Liver (tissue), 8 donors: ENCODE measurements at regions not wholly inside any gene's neighbourhood (a gene's known extent, or its start where the extent isn't known, plus 50 kb on each side); places are given as distances from the start of the nearest gene placed in this dataset.

Experiments
- DNase-seq: peaks from one replicate; pipeline ENCODE4 v3.0.0-alpha.2; 2017; ENCODE audit warnings: low spot score
- H3K27ac ChIP-seq, 2 donors: one replicate each; pipeline ENCODE4 v1.7.0; 2013; ENCODE audit warnings: inconsistent platforms in 2 of 2, low read length in 2 of 2, control low read depth in 1 of 2, low read depth in 1 of 2, mild to moderate bottlenecking in 1 of 2
- H3K27me3 ChIP-seq, 4 donors: one replicate each; pipeline versions ENCODE4 v1.6.1 to v1.7.0; 2013; ENCODE audit warnings: low read length in 3 of 4, inconsistent platforms in 1 of 4, mild to moderate bottlenecking in 1 of 4, moderate library complexity in 1 of 4; ENCODE audit not compliant: control insufficient read depth in 4 of 4, insufficient read depth in 4 of 4
- H3K36me3 ChIP-seq, 4 donors: one replicate each; pipeline versions ENCODE4 v1.6.1 to v1.7.0; 2013; ENCODE audit warnings: low read length in 3 of 4, mild to moderate bottlenecking in 3 of 4, low read depth in 1 of 4, moderate library complexity in 1 of 4; ENCODE audit not compliant: control insufficient read depth in 4 of 4, insufficient read depth in 3 of 4
- H3K4me1 ChIP-seq, 4 donors: one replicate each; pipeline versions ENCODE4 v1.6.1 to v1.7.0; 2013; ENCODE audit warnings: low read length in 3 of 4, mild to moderate bottlenecking in 3 of 4, moderate library complexity in 1 of 4; ENCODE audit not compliant: control insufficient read depth in 4 of 4, insufficient read depth in 4 of 4
- H3K4me3 ChIP-seq, 3 donors: one replicate each; pipeline versions ENCODE4 v1.6.1 to v1.7.0; 2013; ENCODE audit warnings: low read length in 3 of 3, control low read depth in 1 of 3, low read depth in 1 of 3, mild to moderate bottlenecking in 1 of 3
- H3K9ac ChIP-seq, 2 donors: one replicate each; pipeline ENCODE4 v1.7.0; 2013; ENCODE audit warnings: low read length in 2 of 2, mild to moderate bottlenecking in 2 of 2, moderate library complexity in 2 of 2, control low read depth in 1 of 2, low read depth in 1 of 2
- H3K9me3 ChIP-seq, 4 donors: one replicate each; pipeline versions ENCODE4 v1.6.1 to v1.7.0; 2013; ENCODE audit warnings: low read length in 3 of 4; ENCODE audit not compliant: control insufficient read depth in 4 of 4
- EGR1 ChIP-seq, 2 donors: IDR thresholded peaks; 2 replicates each; pipeline ENCODE4 v1.6.1; 2016 to 2018; ENCODE audit warnings: antibody characterized with exemption in 2 of 2, low read depth in 2 of 2
- FOXA1 ChIP-seq: IDR thresholded peaks from 2 replicates; pipeline ENCODE4 v1.6.1; 2016; ENCODE audit warnings: antibody characterized with exemption
- FOXA2 ChIP-seq: IDR thresholded peaks from 2 replicates; pipeline ENCODE4 v1.6.1; 2016; ENCODE audit warnings: antibody characterized with exemption
- GABPA ChIP-seq, 2 donors: IDR thresholded peaks in 1 of 2; conservative IDR thresholded peaks in 1 of 2; 2 replicates each; pipeline ENCODE4 v1.6.1; 2016; ENCODE audit warnings: antibody characterized with exemption in 2 of 2, mild to moderate bottlenecking in 1 of 2, moderate library complexity in 1 of 2
- HNF4A ChIP-seq, 2 donors: conservative IDR thresholded peaks; 2 replicates each; pipeline ENCODE4 v1.6.1; 2016; ENCODE audit warnings: antibody characterized with exemption in 2 of 2, mild to moderate bottlenecking in 2 of 2
- HNF4G ChIP-seq: IDR thresholded peaks from 2 replicates; pipeline ENCODE4 v1.6.1; 2016; ENCODE audit warnings: antibody characterized with exemption
- JUND ChIP-seq, 2 donors: IDR thresholded peaks; 2 replicates each; pipeline ENCODE4 v1.6.1; 2016; ENCODE audit warnings: antibody characterized with exemption in 2 of 2
- NR2F2 ChIP-seq: IDR thresholded peaks from 2 replicates; pipeline ENCODE4 v1.6.1; 2016; ENCODE audit warnings: antibody characterized with exemption
- RAD21 ChIP-seq, 2 donors: IDR thresholded peaks; 2 replicates each; pipeline ENCODE4 v1.6.1; 2016; ENCODE audit warnings: antibody characterized with exemption in 2 of 2, mild to moderate bottlenecking in 2 of 2
- REST ChIP-seq: IDR thresholded peaks from 2 replicates; pipeline ENCODE4 v1.6.1; 2016; ENCODE audit warnings: antibody characterized with exemption, mild to moderate bottlenecking
- RXRA ChIP-seq, 2 donors: IDR thresholded peaks; 2 replicates each; pipeline ENCODE4 v1.6.1; 2017 to 2018; ENCODE audit warnings: antibody characterized with exemption in 2 of 2, mild to moderate bottlenecking in 1 of 2
- SP1 ChIP-seq: IDR thresholded peaks from 2 replicates; pipeline ENCODE4 v1.6.1; 2018; ENCODE audit warnings: antibody characterized with exemption, mild to moderate bottlenecking
- TAF1 ChIP-seq: conservative IDR thresholded peaks from 2 replicates; pipeline ENCODE4 v1.6.1; 2016; ENCODE audit warnings: antibody characterized with exemption, mild to moderate bottlenecking
- YY1 ChIP-seq: IDR thresholded peaks from 2 replicates; pipeline ENCODE4 v1.6.1; 2016; ENCODE audit warnings: antibody characterized with exemption, mild to moderate bottlenecking
- ZBTB33 ChIP-seq: IDR thresholded peaks from 2 replicates; pipeline ENCODE4 v1.6.1; 2016; ENCODE audit warnings: antibody characterized with exemption
- WGBS: extraction: QIAGEN DNeasy Blood & Tissue Kit; methylation state at CpG from one replicate; pipeline ENCODE4 v1.1.7; 2013; 5-methylcytosine and 5-hydroxymethylcytosine counted together
- TF ChIP-seq, protein P1 (sequence below): IDR thresholded peaks from 2 replicates; pipeline ENCODE4 v1.6.1; 2016; ENCODE audit warnings: antibody characterized with exemption
- TF ChIP-seq, protein P2 (sequence below): IDR thresholded peaks from 2 replicates; pipeline ENCODE4 v1.6.1; 2016; ENCODE audit warnings: antibody characterized with exemption
- TF ChIP-seq, protein P3 (sequence below): fragments of 150-350 bp; IDR thresholded peaks from 2 replicates; pipeline ENCODE4 v1.5.1; 2017; ENCODE audit warnings: improper control_type of control experiment, low read depth, low read length; ENCODE audit not compliant: missing input control
- donor health status: healthy.
- donor health status: healthy.
- donor health status: healthy.
- donor health status: healthy.
- donor health status: healthy.

- Histone ChIP-seq H3K4me1 (peaks cover 0 to 2% (median 1%) of the 10 kb centered on the region in 4 donors), H3K27ac (no peak overlapping the region), H3K4me3 (no peak overlapping the region), H3K9me3 (no peaks in the 10 kb centered on the region), H3K9ac (no peak overlapping the region), H3K27me3 (no peaks in the 10 kb centered on the region), H3K36me3 (peaks cover 0 to 2% (median 0%) of the 10 kb centered on the region in 4 donors)
- 97% methylated on average over 5 of the region's 5 CpGs for WGBS
- no peak for DNase-seq
- TF ChIP-seq NR2F2, result no peak
- TF ChIP-seq, protein P1, sequence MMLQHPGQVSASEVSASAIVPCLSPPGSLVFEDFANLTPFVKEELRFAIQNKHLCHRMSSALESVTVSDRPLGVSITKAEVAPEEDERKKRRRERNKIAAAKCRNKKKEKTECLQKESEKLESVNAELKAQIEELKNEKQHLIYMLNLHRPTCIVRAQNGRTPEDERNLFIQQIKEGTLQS, result no peak
- no peak for TF ChIP-seq JUND (IDR thresholded peaks at IDR 0.05)
- TF ChIP-seq, protein P2, sequence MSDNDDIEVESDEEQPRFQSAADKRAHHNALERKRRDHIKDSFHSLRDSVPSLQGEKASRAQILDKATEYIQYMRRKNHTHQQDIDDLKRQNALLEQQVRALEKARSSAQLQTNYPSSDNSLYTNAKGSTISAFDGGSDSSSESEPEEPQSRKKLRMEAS, result no peak
- TF ChIP-seq HNF4A (conservative IDR thresholded peaks at IDR 0.05), result no peak
- no peak for TF ChIP-seq HNF4G
- no peak for TF ChIP-seq TAF1
- no peak for TF ChIP-seq RXRA (IDR thresholded peaks at IDR 0.05)
- TF ChIP-seq YY1, result no peak
- TF ChIP-seq RAD21 (IDR thresholded peaks at IDR 0.05), result no peak
- no peak for TF ChIP-seq FOXA2
- no peak for TF ChIP-seq FOXA1
- TF ChIP-seq ZBTB33, result no peak
- TF ChIP-seq SP1, result no peak
- no peak for TF ChIP-seq EGR1 (IDR thresholded peaks at IDR 0.05; ENCODE audit: low read depth in 2 of 2)
- TF ChIP-seq, protein P3, sequence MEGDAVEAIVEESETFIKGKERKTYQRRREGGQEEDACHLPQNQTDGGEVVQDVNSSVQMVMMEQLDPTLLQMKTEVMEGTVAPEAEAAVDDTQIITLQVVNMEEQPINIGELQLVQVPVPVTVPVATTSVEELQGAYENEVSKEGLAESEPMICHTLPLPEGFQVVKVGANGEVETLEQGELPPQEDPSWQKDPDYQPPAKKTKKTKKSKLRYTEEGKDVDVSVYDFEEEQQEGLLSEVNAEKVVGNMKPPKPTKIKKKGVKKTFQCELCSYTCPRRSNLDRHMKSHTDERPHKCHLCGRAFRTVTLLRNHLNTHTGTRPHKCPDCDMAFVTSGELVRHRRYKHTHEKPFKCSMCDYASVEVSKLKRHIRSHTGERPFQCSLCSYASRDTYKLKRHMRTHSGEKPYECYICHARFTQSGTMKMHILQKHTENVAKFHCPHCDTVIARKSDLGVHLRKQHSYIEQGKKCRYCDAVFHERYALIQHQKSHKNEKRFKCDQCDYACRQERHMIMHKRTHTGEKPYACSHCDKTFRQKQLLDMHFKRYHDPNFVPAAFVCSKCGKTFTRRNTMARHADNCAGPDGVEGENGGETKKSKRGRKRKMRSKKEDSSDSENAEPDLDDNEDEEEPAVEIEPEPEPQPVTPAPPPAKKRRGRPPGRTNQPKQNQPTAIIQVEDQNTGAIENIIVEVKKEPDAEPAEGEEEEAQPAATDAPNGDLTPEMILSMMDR, result no peak
- no peak for TF ChIP-seq GABPA (IDR thresholded peaks at IDR 0.05 in 1 of 2, conservative IDR thresholded peaks at IDR 0.05 in 1 of 2)
- TF ChIP-seq REST, result no peak
Measured at GRCh38 chr2:134145519-134145918, 108.4 kb upstream of the MGAT5 start.
